Renal cortical epithelial cell (primary cell): ENCODE measurements at regions not wholly inside any gene's neighbourhood (a gene's known extent, or its start where the extent isn't known, plus 50 kb on each side); places are given as distances from the start of the nearest gene placed in this dataset.

Source experiments
- DNase-seq: peaks from one replicate; pipeline ENCODE4 v3.0.0-alpha.2; 2011; ENCODE audit warnings: low read depth

DNA sequence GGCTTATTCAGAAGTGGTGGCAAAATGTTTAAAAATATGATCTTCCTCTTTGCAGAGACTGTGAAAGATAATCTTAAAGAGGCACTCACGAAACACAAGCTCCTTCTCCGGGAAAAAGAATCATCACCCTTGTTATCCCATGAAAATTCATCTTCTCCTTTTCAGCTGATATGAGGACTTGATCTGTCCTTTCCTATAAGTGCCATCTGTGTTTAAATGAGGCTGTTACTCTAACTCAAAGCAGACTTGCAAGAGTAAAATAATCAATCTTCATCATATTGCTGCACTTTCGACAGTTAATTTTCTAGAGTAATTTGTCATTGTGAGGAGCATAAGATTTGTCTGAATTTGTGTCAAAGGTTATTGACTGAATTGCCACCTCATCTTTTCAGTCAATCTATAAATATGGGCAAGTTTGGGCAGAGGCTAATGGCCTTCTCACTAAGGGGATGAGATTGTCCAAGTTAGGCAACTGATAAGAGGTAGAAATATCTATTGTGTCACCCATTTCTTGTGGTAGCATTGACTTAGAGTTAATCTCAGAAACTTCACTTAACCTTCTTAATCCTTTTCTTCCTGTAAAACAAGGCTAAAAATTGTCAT is 452.9 kb downstream of the GRXCR1 start:
- DNase-seq = no peak

DNA sequence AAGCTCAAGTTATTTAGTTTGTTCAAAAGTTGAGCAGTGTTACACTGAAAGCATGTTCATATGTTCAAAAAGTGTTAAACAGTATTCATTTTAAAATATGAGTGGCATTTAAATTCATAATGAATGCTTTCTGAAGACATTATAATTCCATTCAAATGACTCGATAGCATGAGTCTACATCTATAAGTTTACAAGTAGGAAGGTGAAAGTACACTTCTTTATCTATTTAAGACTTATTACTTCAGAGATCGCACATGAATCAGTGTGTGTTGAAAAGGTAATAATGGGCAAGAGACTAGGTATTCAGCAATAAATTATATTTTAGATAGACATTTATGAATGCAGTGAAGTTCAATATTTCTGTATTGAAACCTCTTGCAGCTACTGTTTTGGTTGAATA is 456.1 kb downstream of the GRXCR1 start:
- DNase-seq = no peak

DNA sequence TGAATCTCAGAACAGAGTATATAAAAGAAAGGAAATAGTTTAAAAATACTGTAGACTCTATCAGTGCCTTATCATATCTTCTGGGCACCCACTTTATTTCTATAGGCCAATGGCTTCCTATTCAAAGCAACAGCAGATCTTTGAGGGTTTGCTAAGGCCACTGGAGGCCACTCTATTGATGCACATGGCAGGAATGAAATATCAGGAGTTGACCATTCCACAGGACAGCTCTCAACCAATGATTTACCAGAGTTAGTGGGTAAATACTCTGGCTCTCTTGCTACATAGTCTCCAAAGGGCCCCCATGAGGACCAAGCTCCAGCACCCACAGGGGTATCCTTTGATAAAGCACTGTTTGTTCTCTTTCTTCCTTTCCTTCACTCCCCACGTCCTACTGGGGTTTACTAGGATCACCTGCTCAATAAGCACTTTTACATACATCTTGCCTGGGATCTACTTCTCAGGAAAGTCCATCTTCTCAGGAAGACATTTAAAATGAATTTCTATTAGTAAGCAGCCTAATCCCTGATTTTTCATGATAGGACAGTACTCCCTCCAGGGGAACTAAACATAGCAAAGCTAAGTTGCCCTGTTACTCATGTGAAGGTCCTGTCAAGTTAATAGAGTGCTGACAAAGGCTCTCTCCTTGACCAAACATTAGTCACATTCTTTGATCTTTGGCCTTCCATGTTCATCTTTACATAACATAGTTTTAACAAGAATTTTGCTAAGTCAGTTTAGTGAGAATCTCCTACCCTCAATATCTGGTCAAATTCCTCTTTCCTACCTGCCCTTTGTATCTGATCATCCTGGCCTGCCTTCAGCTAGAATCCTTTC is 459.7 kb downstream of the GRXCR1 start:
- DNase-seq = no peak

DNA sequence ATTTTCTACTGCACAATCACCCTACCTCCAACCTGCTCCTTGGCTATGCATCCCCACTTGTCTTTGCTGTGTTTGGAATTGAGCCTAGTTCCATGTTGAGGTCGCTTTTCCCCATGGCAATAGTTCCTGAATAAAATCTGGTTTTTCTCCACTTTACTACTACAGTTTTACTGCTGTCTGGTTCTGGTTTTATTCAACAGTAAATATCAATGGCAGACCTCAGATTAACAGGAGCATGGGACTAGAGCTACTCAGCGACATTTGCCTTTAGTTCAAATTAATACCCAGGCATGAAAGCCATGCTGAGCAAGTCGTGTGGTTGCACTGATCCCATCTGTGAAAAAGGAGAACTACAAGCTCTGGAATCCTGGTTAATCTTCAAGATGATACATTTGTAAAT is 460.3 kb downstream of the GRXCR1 start:
- DNase-seq = no peak

DNA sequence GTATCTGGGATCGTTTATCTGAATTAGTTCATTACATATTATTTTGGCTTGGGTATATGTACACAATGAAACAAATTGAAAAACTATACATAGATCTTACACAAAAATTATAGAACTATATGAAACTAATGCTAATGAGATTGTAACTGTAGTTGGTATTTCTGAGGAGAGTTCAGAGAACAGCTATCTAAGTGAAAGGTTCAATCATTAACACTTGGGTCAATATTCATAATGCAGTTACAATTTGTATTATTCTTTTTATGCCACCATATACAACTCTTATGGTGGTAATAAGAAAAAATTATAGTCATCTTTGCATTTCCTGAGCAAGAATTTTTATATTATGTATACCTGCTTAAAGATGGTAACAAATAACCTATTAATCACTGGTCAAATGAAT is 461.0 kb downstream of the GRXCR1 start:
- no peak for DNase-seq

DNA sequence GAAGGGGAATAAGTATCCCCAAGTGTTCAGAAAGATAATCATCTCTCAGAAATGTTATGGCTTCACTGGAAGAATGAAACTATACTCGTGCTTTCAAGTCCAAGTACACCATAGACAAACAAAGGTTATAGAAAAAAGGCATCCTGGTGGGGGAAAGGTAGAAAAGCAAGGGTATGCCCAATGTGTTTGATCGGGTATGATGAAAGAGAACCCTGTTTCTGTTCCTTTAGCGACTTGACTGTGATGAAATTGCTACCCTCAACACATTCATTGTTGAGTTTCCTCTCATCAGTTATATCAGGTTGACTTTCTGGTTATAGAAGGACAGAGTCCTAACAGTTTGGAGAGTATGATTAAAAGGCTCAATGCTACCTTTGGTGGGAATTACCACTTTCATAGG is 464.3 kb downstream of the GRXCR1 start:
- no peak for DNase-seq

DNA sequence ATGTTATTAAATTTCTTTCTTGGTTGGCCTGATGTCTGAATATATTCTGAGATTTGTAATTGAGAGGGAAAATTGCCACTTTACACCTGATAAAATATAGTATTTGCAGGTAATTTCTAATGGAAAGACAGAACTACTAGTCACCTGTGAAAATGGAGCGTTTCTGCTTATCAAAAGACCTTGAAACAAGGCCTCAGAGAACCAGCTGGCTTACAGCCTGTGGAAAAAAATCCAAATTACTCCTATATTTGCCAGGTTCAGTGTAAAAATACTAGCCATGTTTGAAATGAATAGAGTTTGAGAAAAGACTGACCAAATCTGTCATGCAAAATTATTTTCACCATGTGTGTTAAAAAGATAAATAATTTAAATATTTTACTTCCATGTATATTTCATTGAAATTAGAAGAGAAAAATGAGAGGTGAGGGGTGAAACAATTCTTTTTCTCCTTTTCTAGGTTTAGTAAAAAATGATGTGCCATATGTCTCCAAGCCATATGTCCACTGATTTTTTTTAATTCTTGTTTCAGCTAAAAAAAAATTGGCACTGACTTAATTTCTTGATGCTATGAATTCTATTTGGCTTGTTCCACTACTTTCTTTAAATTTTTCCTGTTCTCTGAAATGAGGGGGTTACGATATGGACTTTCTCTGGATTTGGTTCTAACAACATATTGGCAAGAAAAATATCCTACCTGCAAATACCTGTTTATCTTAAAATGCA is 464.9 kb downstream of the GRXCR1 start:
- no peak for DNase-seq

DNA sequence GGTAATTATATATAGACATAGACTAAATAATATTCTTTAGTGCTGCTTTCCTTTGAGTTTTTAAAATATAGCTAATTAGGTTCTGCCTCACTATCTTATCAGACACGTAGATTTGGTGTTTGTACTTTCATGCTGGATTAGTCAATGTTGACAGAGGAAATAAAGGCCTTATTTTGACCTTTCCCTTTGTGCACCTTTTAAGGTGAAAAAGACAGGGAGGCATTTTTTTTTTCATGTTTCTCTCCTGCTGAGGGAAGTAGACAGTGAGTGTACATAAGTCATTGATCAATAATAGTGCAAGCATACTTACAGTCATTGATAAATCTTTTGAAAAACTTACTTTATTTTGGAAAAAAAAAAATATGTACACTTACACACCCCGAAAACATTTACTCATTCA is 467.8 kb downstream of the GRXCR1 start:
- no peak for DNase-seq

DNA sequence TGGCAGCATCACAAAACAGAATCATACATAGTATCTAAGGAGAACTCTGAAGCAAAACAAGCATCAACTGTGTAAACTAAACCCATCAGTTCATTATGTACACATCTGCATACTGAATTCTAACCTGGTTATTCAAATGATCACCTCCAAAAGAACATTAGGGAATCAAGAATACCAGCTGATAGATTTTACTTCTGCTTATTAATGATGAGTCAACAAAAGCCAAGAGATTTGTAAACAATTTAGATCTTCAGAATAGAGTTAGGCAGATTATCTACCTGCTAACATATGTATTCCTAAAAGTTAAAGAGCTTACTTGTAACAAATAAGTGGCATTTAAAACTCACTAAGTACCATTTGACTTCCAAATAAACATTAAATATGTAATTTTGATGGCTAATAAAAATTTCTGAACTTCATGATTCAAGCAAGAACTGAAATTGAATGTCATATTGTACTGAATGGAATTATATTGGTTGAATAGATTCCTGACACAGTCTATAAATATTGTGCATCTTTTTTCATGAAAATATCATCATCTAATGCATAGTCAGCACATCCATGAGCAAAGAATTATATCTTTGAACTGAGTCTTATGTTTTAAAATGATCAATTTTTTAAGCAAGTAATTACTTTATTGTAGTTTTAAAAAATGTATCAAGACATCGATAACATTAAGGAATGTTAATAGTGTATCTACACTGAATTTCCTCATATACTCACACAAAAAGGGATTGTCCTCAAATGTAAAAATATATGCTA is 470.5 kb downstream of the GRXCR1 start:
- DNase-seq = no peak

DNA sequence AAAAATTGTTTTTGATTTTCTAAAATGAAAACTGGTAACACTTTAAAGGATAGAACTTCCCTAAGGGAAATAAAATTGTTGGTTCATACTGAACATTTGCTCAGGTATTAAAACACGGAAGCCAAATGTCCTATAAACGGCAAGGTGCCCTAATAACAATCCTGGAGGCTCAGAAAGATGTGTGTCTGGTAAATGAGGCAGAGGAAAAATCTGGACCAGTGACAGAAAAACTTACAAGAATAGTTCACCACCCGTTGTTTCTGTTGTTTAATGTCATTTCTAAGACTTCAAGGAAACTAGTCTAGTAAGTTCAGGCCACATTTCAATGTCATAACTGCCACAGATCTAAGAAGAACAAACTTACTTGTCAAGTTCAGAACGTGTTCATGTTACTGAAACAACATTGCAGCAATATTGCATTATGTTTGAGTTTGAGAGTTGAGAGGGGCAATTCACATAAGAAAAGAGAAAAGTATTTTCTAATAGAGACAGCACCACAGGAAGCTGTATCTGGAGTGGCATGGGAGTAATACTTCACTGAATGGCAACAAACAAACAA is 476.6 kb downstream of the GRXCR1 start:
- DNase-seq = no peak

DNA sequence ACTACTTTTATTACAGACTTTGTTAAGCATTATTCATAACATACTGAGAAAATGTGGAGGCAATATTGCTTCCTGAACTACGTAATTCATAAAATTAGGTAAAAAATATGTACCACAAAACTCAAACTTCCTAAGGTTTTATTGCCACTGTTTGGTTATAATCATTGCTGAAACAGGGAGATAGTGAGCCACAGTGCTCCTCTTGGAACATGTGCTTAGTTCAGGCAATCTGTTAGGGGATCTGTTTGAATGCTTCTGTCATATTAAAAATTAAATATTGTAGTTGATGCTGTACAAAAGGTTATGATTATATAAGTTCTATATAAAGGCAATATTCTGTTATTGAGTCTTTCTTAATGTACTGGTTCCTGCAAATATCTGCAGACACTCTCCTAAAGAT is 480.7 kb downstream of the GRXCR1 start:
- no peak for DNase-seq

DNA sequence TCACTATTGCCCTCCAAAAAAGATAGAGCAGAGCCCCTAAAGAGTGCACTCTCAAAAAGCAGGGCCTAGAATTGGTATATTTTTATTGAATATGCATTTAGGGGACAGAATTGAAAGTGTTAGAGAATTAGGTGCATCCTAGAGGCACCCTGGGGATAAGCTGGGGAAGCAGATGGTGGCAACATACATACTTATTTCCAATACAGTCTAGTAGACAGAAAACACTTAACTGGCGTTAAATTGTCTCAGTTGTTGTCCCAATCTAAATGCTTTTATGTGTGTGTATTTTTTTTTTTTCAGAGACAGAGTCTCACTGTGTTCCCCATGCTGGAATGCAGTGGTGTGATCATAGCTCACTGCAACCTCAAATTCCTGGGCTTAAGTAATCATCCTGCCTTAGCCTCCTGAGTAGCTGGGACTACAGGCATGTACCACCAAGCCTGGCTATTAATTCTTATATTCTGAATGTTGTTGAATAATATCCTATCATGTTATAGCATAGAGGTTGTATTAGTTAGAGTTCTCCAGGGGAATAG is 481.8 kb downstream of the GRXCR1 start:
- no peak for DNase-seq

DNA sequence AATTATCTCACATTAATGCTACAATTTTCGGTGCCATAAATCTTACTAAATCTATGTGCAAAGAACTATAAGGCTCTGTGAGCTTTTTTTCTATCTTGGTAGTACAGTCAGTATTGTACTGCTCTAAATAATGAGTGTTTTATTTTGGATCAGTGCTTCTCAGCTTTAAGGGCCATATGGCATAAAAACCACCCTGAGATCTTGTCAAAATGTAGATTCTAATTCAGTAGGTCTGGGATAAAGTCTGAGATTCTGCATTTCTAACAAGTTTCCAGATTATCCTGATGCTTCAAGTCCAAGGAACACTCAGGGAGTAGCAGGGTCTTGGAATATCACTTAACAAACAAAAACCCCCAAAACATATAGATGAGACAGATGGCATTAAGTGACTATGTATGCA is 486.5 kb downstream of the GRXCR1 start:
- no peak for DNase-seq

DNA sequence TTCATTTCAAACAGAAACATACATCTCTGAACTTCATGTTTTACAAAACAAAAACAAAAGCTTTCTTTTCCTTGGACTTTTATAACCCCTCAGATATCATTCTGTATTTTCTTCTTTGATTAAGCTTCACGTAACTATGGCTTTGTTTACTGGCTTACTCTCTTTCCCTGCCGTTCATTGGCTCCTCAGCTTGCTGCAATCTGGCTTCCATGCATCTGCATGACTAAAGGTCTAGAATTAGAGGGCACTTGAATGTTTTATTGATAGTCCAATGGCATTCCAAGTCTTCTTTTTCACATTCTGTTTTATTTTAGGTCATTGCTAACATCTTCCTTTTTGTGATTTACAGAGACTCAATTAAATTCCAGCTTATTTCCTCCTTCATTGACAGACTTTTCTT is 487.6 kb downstream of the GRXCR1 start:
- no peak for DNase-seq

DNA sequence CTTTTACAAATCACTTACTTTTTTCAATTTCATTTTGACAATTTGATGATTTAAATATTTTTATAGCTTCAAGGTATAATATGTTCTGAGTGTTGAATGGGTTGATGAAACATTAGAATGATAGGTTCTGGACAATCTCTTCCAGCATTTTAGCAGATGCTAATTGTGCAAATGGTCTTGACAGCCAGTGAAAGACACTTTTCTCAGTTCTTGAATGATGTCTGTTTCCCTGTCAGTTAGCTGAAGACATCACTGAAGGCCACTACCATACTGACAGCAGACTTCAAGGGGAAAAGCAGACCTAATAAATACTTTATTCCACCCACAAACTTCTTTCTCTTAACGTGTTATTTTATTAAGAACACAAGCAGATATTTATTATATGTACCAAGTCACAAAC is 498.6 kb downstream of the GRXCR1 start:
- DNase-seq = no peak

DNA sequence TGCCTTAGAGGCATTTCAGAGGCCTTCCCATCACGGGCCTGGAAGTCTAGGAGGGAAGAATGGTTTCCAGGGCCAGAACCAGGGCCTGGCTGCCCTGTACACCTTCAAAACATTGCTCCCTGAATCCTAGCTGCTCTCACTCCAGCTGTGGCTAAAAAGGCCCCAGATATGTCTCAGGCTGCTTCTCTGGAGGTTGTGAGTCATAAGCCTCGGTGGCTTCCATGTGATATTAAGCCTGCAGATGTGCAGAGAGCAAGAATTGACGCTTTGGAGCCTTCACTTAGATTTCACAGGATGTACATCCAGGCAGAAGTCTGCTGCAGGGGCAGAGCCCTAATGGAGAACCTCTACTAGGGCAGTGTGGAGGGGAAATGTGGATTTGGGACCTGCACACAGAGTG is 502.5 kb downstream of the GRXCR1 start:
- DNase-seq = no peak

DNA sequence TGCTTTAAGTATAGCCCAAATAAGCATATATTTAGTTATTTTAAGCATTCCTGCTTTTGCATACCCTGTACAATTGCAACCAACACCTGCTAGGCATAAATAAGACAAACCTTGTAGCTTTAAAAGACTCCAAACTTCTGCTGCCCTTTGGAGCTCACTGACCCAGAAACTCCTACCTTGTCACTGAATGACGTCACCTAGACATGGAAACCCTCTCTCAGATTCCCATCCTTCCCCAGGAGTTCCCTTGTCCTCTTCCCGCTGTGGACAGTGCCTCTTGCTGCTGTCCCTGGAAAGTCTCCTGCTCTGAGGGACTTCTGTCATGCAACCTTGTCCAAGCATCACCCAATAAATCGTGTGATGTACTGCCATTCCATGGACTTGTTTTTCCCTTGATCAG is 507.2 kb downstream of the GRXCR1 start:
- no peak for DNase-seq

DNA sequence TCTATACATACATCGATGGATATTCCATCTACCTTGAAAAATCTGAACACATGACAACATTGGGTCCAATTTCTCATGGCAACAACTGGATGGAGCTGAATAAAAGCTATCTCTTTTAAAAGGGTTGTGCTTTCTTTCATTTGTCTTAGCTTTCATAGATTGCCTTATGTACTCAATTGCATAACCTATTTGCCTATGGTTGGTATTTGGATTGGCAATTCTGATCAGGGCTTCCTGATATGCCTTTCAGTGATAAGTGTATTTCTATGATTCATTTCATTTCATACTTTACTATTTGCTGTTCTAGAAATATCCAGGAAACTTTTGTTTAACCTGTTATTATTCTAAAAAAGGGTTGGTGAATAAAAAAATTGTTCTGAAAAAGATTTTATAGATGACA is 509.9 kb downstream of the GRXCR1 start:
- DNase-seq = no peak

DNA sequence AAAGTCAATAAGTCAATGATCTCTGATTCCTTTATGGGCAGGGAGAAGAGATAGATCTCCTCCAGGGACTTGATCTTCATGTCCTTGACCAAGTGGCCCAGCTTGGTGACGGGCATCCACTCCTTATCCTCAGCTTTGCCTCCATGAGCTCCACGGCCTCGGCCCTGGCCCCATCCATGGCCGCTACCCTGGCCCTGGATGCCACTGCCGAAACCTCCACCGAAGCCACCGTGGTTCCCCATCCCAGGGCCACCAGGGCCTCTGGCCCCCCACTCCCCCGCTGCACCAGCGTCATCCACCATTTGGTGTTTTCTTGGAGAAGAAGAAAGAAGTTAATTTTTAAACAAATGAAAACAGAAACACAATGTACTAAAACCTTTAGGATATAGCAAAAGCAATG is 518.1 kb downstream of the GRXCR1 start:
- no peak for DNase-seq

DNA sequence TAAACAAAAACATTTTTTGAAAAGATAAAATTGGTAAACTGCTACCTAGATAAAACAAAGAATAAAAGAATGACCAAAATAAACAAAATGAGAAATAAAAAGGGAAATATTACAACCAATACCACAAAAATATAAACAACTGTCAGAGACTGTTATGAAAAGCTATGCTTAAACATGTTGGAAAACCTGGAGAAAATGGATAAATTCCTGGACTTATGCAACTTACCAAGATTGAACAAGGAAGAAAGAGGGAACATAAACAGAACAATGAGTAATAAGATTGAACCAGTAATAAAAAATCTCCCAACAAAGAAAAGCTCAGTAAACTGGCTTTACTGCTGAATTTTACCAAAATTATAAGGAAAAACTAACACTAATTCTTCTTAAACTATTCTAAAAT is 518.7 kb downstream of the GRXCR1 start:
- no peak for DNase-seq

DNA sequence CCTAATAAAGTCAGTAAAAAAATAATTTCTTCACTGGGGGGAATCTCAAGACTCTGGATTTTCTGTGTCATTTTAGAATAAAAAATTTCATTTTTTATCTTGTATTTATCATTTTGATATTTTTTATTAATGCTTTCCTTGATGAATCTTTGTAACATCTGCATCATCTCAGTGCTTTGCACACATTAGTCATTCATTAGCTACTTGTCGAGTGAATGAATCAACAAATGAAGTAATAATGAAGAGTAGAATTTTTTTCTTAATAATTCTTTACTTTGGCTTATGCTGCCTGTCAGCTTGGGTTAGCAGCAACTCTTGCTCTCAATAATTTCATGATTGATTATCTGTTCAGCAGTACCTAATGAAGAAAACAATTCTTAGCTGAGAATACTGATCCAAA is 530.8 kb downstream of the GRXCR1 start:
- no peak for DNase-seq

DNA sequence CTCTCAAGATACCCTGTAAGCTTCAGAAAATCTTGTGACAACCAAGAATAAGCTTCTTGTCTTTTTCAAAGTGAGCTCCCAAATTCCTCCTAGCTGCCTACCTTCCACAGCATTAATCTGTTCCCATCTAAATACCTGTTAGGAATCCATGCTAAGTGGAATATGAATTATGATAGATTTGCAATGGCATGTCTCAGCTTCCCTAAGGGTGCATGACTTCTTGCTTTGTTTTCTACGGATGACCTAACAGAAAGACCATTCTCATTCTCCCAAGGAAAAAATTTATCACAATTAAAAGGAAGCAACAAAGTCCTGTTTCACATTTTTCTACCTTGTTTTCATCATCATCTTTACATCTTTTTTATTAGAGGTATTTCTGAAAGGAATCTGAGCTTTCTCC is 532.7 kb downstream of the GRXCR1 start:
- DNase-seq = no peak
